ENCODE measurements at regions not wholly inside any gene's neighbourhood (a gene's known extent, or its start where the extent isn't known, plus 50 kb on each side); places are given as distances from the start of the nearest gene placed in this dataset.

DNA sequence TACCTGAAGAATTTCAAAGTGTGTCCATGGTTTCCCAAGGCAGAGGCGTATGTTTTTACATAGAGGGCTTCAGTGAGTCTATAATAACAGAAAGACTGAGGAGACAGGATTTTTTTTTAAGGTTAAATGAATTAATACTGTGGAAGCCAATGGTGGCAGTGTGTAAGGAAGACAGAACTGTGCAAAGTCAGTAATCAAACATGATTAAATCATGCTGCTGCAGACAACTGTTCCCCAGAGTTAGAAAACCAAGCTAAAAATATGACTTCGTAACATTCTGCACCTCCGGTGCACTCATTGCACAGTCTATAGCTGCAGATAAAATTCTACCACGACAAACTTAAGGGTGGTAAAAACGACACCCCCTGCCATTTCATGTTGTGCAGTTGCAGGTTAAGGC lies 309.6 kb upstream of the TRIB2 start:
- Histone ChIP-seq H3K4me3 (no peak overlapping the region), H3K27ac (no peak overlapping the region), H3K9me3 (no peaks in the 10 kb centered on the region), H3K4me2 (no peak overlapping the region), H3K4me1 (no peaks in the 10 kb centered on the region)
- WGBS (ENCODE audit: missing lambda C conversion rate), result 16% methylated on average over 5 of the region's 5 CpGs
- CTCF ChIA-PET, result interaction anchor here (0.5 kb wide), 1 partner anchor 544 kb away, joined by 3 read pairs; no protein-coding TSS in a partner anchor
- DNase-seq (ENCODE audit: low read depth in 1 of 2, low spot score in 1 of 2), result no peak
- POLR2A ChIA-PET, result no interaction called here
- FAIRE-seq, result no peak
- no peak for ATAC-seq
- no peak for TF ChIP-seq BHLHE40 (IDR thresholded peaks at IDR 0.05; ENCODE audit: low read depth, low read length)
- no peak for TF ChIP-seq RNF2 (IDR thresholded peaks at IDR 0.05; ENCODE audit: borderline replicate concordance, low read depth)
- TF ChIP-seq SREBF2 (IDR thresholded peaks at IDR 0.05), result no peak
- TF ChIP-seq, protein P1, sequence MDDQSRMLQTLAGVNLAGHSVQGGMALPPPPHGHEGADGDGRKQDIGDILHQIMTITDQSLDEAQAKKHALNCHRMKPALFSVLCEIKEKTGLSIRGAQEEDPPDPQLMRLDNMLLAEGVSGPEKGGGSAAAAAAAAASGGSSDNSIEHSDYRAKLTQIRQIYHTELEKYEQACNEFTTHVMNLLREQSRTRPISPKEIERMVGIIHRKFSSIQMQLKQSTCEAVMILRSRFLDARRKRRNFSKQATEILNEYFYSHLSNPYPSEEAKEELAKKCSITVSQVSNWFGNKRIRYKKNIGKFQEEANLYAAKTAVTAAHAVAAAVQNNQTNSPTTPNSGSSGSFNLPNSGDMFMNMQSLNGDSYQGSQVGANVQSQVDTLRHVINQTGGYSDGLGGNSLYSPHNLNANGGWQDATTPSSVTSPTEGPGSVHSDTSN (IDR thresholded peaks at IDR 0.05), result no peak

- WGBS (ENCODE audit: missing lambda C conversion rate), result 38% methylated on average over 3 of the region's 3 CpGs
- H3K4me1 ChIP-seq, result no peaks in the 10 kb centered on the region
- no peak for ATAC-seq
- H3K4me2 ChIP-seq, result no peak overlapping the region
- H3K9me3 ChIP-seq, result no peaks in the 10 kb centered on the region; the same call in 2 of the 3 replicates
- TF ChIP-seq HES2 (IDR thresholded peaks at IDR 0.05) (no peak), MAZ (IDR thresholded peaks at IDR 0.05; ENCODE audit: borderline replicate concordance, low read depth, low read length) (no peak), HOXA7 (CRISPR knock-in tag; IDR thresholded peaks at IDR 0.05) (no peak), SMC3 (IDR thresholded peaks at IDR 0.05) (no peak), KDM5A (IDR thresholded peaks at IDR 0.05) (no peak), KDM1A (IDR thresholded peaks at IDR 0.05; ENCODE audit: low read depth) (no peak), BCL3 (IDR thresholded peaks at IDR 0.05) (no peak), CEBPB (IDR thresholded peaks at IDR 0.05) (no peak), BHLHE40 (IDR thresholded peaks at IDR 0.05; ENCODE audit: low read depth, low read length) (no peak), ATOH8 (CRISPR knock-in tag; IDR thresholded peaks at IDR 0.05; ENCODE audit: low read depth) (no peak), ZC3H11A (IDR thresholded peaks at IDR 0.05) (no peak), JUNB (IDR thresholded peaks at IDR 0.05) (no peak)
- TF ChIP-seq, protein P2, sequence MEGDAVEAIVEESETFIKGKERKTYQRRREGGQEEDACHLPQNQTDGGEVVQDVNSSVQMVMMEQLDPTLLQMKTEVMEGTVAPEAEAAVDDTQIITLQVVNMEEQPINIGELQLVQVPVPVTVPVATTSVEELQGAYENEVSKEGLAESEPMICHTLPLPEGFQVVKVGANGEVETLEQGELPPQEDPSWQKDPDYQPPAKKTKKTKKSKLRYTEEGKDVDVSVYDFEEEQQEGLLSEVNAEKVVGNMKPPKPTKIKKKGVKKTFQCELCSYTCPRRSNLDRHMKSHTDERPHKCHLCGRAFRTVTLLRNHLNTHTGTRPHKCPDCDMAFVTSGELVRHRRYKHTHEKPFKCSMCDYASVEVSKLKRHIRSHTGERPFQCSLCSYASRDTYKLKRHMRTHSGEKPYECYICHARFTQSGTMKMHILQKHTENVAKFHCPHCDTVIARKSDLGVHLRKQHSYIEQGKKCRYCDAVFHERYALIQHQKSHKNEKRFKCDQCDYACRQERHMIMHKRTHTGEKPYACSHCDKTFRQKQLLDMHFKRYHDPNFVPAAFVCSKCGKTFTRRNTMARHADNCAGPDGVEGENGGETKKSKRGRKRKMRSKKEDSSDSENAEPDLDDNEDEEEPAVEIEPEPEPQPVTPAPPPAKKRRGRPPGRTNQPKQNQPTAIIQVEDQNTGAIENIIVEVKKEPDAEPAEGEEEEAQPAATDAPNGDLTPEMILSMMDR (IDR thresholded peaks at IDR 0.05), result no peak
- TF ChIP-seq, protein P3, sequence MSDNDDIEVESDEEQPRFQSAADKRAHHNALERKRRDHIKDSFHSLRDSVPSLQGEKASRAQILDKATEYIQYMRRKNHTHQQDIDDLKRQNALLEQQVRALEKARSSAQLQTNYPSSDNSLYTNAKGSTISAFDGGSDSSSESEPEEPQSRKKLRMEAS (IDR thresholded peaks at IDR 0.05), result no peak
- TF ChIP-seq, protein P4, sequence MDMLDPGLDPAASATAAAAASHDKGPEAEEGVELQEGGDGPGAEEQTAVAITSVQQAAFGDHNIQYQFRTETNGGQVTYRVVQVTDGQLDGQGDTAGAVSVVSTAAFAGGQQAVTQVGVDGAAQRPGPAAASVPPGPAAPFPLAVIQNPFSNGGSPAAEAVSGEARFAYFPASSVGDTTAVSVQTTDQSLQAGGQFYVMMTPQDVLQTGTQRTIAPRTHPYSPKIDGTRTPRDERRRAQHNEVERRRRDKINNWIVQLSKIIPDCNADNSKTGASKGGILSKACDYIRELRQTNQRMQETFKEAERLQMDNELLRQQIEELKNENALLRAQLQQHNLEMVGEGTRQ (IDR thresholded peaks at IDR 0.05), result no peak
- FAIRE-seq, result no peak
- no peak for DNase-seq (ENCODE audit: low read depth in 1 of 2, low spot score in 1 of 2)
- H3K4me3 ChIP-seq, result no peak overlapping the region
- no peak overlapping the region for H3K27ac ChIP-seq
- CTCF ChIA-PET, result no interaction called here
- POLR2A ChIA-PET, result no interaction called here
These were observed 303.8 kb upstream of the TRIB2 start for GRCh38 chr2:12412898-12413305.

- ChIA-PET CTCF (interaction anchor here (0.8 kb wide), 1 partner anchor 15 kb away, joined by 4 read pairs; no protein-coding TSS in a partner anchor), POLR2A (no interaction called here)
- FAIRE-seq, result no peak
- H3K4me2 ChIP-seq, result no peak overlapping the region
- H3K27ac ChIP-seq, result no peak overlapping the region
- H3K4me3 ChIP-seq, result no peak overlapping the region
- no peak for DNase-seq (ENCODE audit: low read depth in 1 of 2, low spot score in 1 of 2)
- WGBS (ENCODE audit: missing lambda C conversion rate), result 0% methylated on average over 3 of the region's 3 CpGs
- H3K4me1 ChIP-seq, result no peaks in the 10 kb centered on the region
- ATAC-seq, result no peak
- H3K9me3 ChIP-seq, result no peaks in the 10 kb centered on the region; the same call in 2 of the 3 replicates
- TF ChIP-seq HEYL (CRISPR knock-in tag; IDR thresholded peaks at IDR 0.05) (no peak), FOXS1 (CRISPR knock-in tag; IDR thresholded peaks at IDR 0.05) (no peak), BCL3 (IDR thresholded peaks at IDR 0.05) (no peak), TP53 (CRISPR knock-in tag; IDR thresholded peaks at IDR 0.05) (no peak), RARB (CRISPR knock-in tag; IDR thresholded peaks at IDR 0.05) (no peak)
- TF ChIP-seq, protein P2 (IDR thresholded peaks at IDR 0.05), result no peak
- TF ChIP-seq, protein P5, sequence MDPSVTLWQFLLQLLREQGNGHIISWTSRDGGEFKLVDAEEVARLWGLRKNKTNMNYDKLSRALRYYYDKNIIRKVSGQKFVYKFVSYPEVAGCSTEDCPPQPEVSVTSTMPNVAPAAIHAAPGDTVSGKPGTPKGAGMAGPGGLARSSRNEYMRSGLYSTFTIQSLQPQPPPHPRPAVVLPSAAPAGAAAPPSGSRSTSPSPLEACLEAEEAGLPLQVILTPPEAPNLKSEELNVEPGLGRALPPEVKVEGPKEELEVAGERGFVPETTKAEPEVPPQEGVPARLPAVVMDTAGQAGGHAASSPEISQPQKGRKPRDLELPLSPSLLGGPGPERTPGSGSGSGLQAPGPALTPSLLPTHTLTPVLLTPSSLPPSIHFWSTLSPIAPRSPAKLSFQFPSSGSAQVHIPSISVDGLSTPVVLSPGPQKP (IDR thresholded peaks at IDR 0.05; ENCODE audit: low read depth, low read length), result no peak
These were observed 301.2 kb upstream of the TRIB2 start for GRCh38 chr2:12415536-12415935.

Data from A549 (cell line).